OCI-LY1 (cell line): ENCODE measurements at regions not wholly inside any gene's neighbourhood (a gene's known extent, or its start where the extent isn't known, plus 50 kb on each side); places are given as distances from the start of the nearest gene placed in this dataset.
A peak's percentile ranks its signal among the peaks of the same experiment; 100 is the strongest.

Experiments used
- H2AFZ ChIP-seq: fragments of 200-600 bp; sonication (generic), shearing (Covaris generic); 2 replicates; pipeline ENCODE4 v1.6.0; 2014; ENCODE audit warnings: antibody characterized with exemption, mild to moderate bottlenecking, low read length
- H3F3A ChIP-seq: fragments of 200-600 bp; sonication (generic), shearing (Covaris generic); 2 replicates; pipeline ENCODE4 v1.6.0; 2014; ENCODE audit warnings: mild to moderate bottlenecking, antibody characterized with exemption, low read length, moderate library complexity; ENCODE audit not compliant: insufficient read depth
- H3K27ac ChIP-seq: fragments of 200-600 bp; sonication (generic); 2 replicates; pipeline ENCODE4 v1.5.1; 2014; ENCODE audit warnings: low read length, mixed run types, mild to moderate bottlenecking, low read depth; ENCODE audit not compliant: poor library complexity, severe bottlenecking
- H3K27me3 ChIP-seq: fragments of 200-600 bp; sonication (generic); 2 replicates; pipeline ENCODE4 v1.6.0; 2014; ENCODE audit warnings: antibody characterized with exemption, mild to moderate bottlenecking, low read length, moderate library complexity; ENCODE audit not compliant: insufficient read depth
- H3K36me3 ChIP-seq: fragments of 200-600 bp; sonication (generic); 2 replicates; pipeline ENCODE4 v1.6.1; 2014; ENCODE audit warnings: mild to moderate bottlenecking, antibody characterized with exemption, low read length, moderate library complexity, mixed read lengths; ENCODE audit not compliant: insufficient read depth
- H3K4me1 ChIP-seq: fragments of 200-600 bp; sonication (generic); 2 replicates; pipeline ENCODE4 v1.5.1; 2014; ENCODE audit warnings: mild to moderate bottlenecking, low read length, moderate library complexity; ENCODE audit not compliant: insufficient read depth, severe bottlenecking
- H3K4me2 ChIP-seq: fragments of 200-600 bp; sonication (generic), shearing (Covaris generic); 2 replicates; pipeline ENCODE4 v1.6.1; 2014; ENCODE audit warnings: low read length
- H3K4me3 ChIP-seq: fragments of 200-600 bp; sonication (generic); 2 replicates; pipeline ENCODE4 v1.5.1; 2014; ENCODE audit warnings: low read length, low read depth, mild to moderate bottlenecking, mixed read lengths; ENCODE audit not compliant: poor library complexity, severe bottlenecking
- H3K79me2 ChIP-seq: fragments of 200-600 bp; shearing (Covaris generic); 2 replicates; pipeline ENCODE4 v1.6.1; 2016; ENCODE audit warnings: mixed run types, low read length, mixed read lengths; ENCODE audit not compliant: insufficient read depth
- H3K9ac ChIP-seq: fragments of 200-600 bp; sonication (generic), shearing (Covaris generic); 2 replicates; pipeline ENCODE4 v1.6.1; 2014; ENCODE audit warnings: mild to moderate bottlenecking, low read length, mixed read lengths
- H3K9me2 ChIP-seq: fragments of 200-600 bp; sonication (generic), shearing (Covaris generic); 2 replicates; pipeline ENCODE4 v1.6.1; 2014; ENCODE audit warnings: low read depth, mild to moderate bottlenecking, low read length, mixed read lengths
- H3K9me3 ChIP-seq: fragments of 200-600 bp; shearing (Covaris generic); 2 replicates; pipeline ENCODE4 v1.6.1; 2014; ENCODE audit warnings: low read length, mixed read lengths
- H4K20me1 ChIP-seq: fragments of 200-600 bp; sonication (generic), shearing (Covaris generic); 2 replicates; pipeline ENCODE4 v1.6.0; 2016; ENCODE audit warnings: mild to moderate bottlenecking, low read length; ENCODE audit not compliant: insufficient read depth
- EZH2 ChIP-seq: fragments of 200-600 bp; sonication (generic), shearing (Covaris generic); IDR thresholded peaks from 2 replicates; pipeline ENCODE4 v1.8.0; 2017; ENCODE audit warnings: borderline replicate concordance, mixed run types, mild to moderate bottlenecking, antibody characterized with exemption, low read length, moderate library complexity, mixed read lengths
- TF ChIP-seq, protein P1 (sequence below): fragments of 200-600 bp; sonication (generic), shearing (Covaris generic); IDR thresholded peaks from 2 replicates; pipeline ENCODE4 v1.5.1; 2017; ENCODE audit warnings: mild to moderate bottlenecking, antibody characterized with exemption, low read length, moderate library complexity, mixed read lengths

DNA sequence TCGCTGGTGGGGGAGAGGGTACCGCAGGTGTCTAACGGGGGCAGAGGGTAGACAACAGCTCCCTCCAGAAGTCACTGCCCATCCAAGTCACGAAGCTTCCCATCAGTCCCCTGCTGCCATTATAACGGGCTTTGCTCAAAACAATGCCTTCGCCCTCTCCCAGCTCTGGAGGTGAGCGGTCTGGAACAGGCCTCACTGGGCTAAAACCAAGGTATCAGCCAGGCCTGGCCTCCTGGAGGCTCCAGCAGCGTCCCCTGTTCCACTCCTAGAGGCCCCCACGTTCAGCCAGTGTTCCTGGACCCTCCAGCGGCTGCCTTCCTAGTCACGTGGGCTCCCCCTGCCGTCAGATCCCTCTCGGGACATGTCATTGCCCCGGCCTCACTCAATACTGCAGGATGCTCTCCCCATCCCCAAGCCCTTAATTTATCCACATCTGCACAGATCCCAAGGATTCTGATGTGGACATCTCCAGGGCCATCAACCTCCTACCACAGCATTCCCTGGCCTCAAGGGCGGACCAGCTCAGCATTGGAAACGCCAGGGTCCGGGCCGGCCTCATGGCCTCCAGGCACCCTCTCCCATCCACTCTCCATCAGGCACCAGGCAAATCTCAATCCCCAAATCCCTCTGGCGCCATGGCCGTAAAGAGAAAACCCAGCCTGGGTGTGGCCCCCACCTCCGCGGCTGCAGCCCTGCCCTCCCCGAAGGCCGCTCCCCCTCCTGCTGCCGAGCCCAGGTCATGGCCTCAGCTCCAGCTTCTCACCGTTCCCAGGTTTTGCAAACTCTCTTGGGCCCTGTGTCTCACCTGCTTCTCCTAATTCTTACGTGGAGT, 104.1 kb upstream of the FAM20C start:
- Histone ChIP-seq H3F3A (no peaks in the 10 kb centered on the region), H3K4me1 (no peaks in the 10 kb centered on the region), H3K27me3 (no peaks in the 10 kb centered on the region), H3K36me3 (no peaks in the 10 kb centered on the region), H3K9me2 (no peaks in the 10 kb centered on the region), H3K27ac (no peak overlapping the region), H3K4me3 (no peak overlapping the region), H3K79me2 (no peaks in the 10 kb centered on the region), H3K9me3 (no peaks in the 10 kb centered on the region), H3K9ac (no peak overlapping the region), H3K4me2 (no peak overlapping the region), H4K20me1 (no peaks in the 10 kb centered on the region), H2AFZ (no peak overlapping the region)
- no peak for TF ChIP-seq EZH2
- TF ChIP-seq, protein P1, sequence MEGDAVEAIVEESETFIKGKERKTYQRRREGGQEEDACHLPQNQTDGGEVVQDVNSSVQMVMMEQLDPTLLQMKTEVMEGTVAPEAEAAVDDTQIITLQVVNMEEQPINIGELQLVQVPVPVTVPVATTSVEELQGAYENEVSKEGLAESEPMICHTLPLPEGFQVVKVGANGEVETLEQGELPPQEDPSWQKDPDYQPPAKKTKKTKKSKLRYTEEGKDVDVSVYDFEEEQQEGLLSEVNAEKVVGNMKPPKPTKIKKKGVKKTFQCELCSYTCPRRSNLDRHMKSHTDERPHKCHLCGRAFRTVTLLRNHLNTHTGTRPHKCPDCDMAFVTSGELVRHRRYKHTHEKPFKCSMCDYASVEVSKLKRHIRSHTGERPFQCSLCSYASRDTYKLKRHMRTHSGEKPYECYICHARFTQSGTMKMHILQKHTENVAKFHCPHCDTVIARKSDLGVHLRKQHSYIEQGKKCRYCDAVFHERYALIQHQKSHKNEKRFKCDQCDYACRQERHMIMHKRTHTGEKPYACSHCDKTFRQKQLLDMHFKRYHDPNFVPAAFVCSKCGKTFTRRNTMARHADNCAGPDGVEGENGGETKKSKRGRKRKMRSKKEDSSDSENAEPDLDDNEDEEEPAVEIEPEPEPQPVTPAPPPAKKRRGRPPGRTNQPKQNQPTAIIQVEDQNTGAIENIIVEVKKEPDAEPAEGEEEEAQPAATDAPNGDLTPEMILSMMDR: 0 out of 2 replicates have a peak, but pooled peaks have one; percentile 10

DNA sequence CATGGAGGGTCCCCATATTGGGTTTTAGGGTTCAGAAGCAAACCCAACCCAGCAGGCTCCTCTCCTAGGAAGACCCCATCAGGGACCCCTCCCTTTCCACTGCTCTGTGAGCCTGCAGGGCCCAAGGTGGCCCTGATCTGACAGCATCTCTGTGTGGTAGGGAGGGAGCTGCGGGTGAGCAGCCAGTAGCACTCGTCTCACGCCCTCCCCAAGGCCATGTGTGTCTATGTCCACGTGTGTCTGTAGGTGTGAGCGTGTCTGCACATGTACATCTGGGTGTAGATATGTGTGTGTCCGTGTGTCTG, 103.5 kb upstream of the FAM20C start:
- H3F3A ChIP-seq: no peaks in the 10 kb centered on the region
- H3K9me3 ChIP-seq: no peaks in the 10 kb centered on the region
- no peaks in the 10 kb centered on the region for H3K27me3 ChIP-seq
- no peak overlapping the region for H3K4me3 ChIP-seq
- H4K20me1 ChIP-seq: no peaks in the 10 kb centered on the region
- no peak overlapping the region for H3K27ac ChIP-seq
- no peaks in the 10 kb centered on the region for H3K4me1 ChIP-seq
- no peaks in the 10 kb centered on the region for H3K36me3 ChIP-seq
- no peak overlapping the region for H3K9ac ChIP-seq
- no peak overlapping the region for H3K4me2 ChIP-seq
- H3K9me2 ChIP-seq: no peaks in the 10 kb centered on the region
- H3K79me2 ChIP-seq: no peaks in the 10 kb centered on the region
- no peak overlapping the region for H2AFZ ChIP-seq
- TF ChIP-seq, protein P1: no peak
- no peak for TF ChIP-seq EZH2

DNA sequence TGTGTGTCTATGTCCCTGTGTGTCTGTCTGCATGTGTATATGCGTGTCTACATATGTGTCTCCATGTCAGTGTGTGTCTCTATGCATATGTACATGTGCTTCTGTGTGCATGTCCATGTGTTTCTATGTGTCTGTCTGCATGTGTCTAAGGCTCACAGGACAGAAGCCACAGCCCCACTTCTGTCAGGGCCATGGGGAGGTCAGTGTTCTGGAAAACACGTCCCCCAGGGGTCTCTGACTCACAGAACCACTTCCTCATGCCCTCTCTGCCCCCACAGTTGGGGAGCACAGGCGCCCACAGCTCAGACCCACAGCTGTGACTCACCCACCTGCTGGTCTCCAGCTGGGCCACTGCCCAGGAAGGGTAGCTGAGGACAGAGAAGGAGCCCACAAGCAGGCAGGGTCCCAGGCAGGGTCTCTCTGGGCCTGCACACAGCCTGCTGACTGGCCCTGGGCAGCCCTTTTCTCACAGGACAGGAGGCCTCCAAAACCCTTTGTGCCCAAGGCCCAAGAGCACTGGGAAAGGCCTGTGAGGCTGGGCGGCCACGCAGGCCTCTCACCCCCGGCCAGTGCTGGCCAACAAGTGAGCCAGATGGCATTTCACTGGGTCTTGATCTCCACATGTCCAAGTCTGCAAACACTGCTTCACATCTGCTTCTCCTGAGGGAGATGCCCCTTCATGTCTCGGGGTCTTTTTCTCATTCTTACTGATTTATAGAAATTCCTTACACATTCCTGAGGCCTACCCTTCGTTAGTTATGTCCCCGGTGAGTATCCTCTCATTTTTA, 102.9 kb upstream of the FAM20C start:
- no peaks in the 10 kb centered on the region for H4K20me1 ChIP-seq
- H3K4me1 ChIP-seq: no peaks in the 10 kb centered on the region
- no peaks in the 10 kb centered on the region for H3K9me2 ChIP-seq
- no peak overlapping the region for H2AFZ ChIP-seq
- H3F3A ChIP-seq: no peaks in the 10 kb centered on the region
- no peaks in the 10 kb centered on the region for H3K36me3 ChIP-seq
- TF ChIP-seq EZH2: no peak
- TF ChIP-seq, protein P1: no peak
- H3K9me3 ChIP-seq: no peaks in the 10 kb centered on the region
- H3K9ac ChIP-seq: no peak overlapping the region
- H3K27me3 ChIP-seq: no peaks in the 10 kb centered on the region
- H3K79me2 ChIP-seq: no peaks in the 10 kb centered on the region
- no peak overlapping the region for H3K27ac ChIP-seq
- H3K4me2 ChIP-seq: no peak overlapping the region
- no peak overlapping the region for H3K4me3 ChIP-seq
